Stomach (tissue), 4 donors: ENCODE measurements at regions not wholly inside any gene's neighbourhood (a gene's known extent, or its start where the extent isn't known, plus 50 kb on each side); places are given as distances from the start of the nearest gene placed in this dataset.

Experiments used
- CTCF ChIP-seq, 7 experiments: fragments of 450-650 bp in 4 of 7; fragments of 200-600 bp in 3 of 7; sonication (generic) in 3 of 7; IDR thresholded peaks; one replicate each; pipeline ENCODE4 v1.5.1; 2016 to 2019; ENCODE audit warnings: antibody characterized with exemption in 7 of 7, control low read depth in 2 of 7, mild to moderate bottlenecking in 1 of 7
- EP300 ChIP-seq: sonication (generic); formaldehyde crosslinking; IDR thresholded peaks from one replicate; pipeline ENCODE4 v1.6.1; 2017; ENCODE audit warnings: antibody characterized with exemption
- POLR2A ChIP-seq, 4 donors: fragments of 450-650 bp; IDR thresholded peaks; one replicate each; pipeline ENCODE4 v1.6.1; 2016; ENCODE audit warnings: antibody characterized with exemption in 4 of 4, control low read depth in 2 of 4, mild to moderate bottlenecking in 1 of 4, moderate library complexity in 1 of 4
- POLR2AphosphoS5 ChIP-seq, 3 donors: sonication (generic); formaldehyde crosslinking; IDR thresholded peaks; one replicate each; pipeline ENCODE4 v1.6.1; 2016; ENCODE audit warnings: antibody characterized with exemption in 3 of 3

GRCh38 chr5:5906778-5907177, 471.6 kb downstream of the MED10 start:
- TF ChIP-seq POLR2A (IDR thresholded peaks at IDR 0.05) = no peak
- TF ChIP-seq CTCF (IDR thresholded peaks at IDR 0.05) = no peak
- no peak for TF ChIP-seq POLR2AphosphoS5 (IDR thresholded peaks at IDR 0.05)
- TF ChIP-seq EP300 = no peak
